HCT116 (cell line): ENCODE measurements at regions not wholly inside any gene's neighbourhood (a gene's known extent, or its start where the extent isn't known, plus 50 kb on each side); places are given as distances from the start of the nearest gene placed in this dataset.

Experiments
- ATAC-seq: fragments of 200-7000 bp; cut with Tn5 transposase; 2 replicates; pipeline ENCODE4 v1.9.1; 2020; ENCODE audit warnings: mild to moderate bottlenecking, moderate library complexity
- BruUV-seq: library from RNA; stranded (reverse); fragments of 400-500 nt; replicated peaks from 2 replicates; lab custom pipeline; 2021; lab: Mats Ljungman, UMichigan
- CTCF ChIA-PET: fragments of 300-600 bp; sonication (Branson Sonifier 250); formaldehyde crosslinking; loops from one replicate; lab custom pipeline; 2021; ENCODE audit warnings: antibody characterized with exemption; lab: Charles Lee
- POLR2A ChIA-PET: fragments of 300-600, 350-600 bp; sonication (Branson Sonifier 250); formaldehyde crosslinking; loops from one replicate; lab custom pipeline; 2021; ENCODE audit warnings: antibody characterized with exemption; lab: Charles Lee
- RAD21 ChIA-PET, 2 experiments: fragments of 300-600 bp; sonication (Branson Sonifier 250); formaldehyde crosslinking; loops; one replicate each; lab custom pipeline; 2023; ENCODE audit warnings: low total read pairs in 2 of 2; ENCODE audit not compliant: uncharacterized antibody in 2 of 2, unreplicated experiment in 2 of 2, low non-redundant PET in 1 of 2; lab: Charles Lee
- DNase-seq: peaks from one replicate; pipeline ENCODE4 v3.0.0-alpha.2; 2010; ENCODE audit warnings: low read depth, low spot score
- H2AFZ ChIP-seq: fragments of 200-600 bp; shearing (Covaris generic), sonication (generic); 2 replicates; pipeline ENCODE4 v1.6.1; 2017; ENCODE audit warnings: low read depth, mixed run types, mixed read lengths, antibody characterized with exemption, low read length; ENCODE audit not compliant: poor library complexity, severe bottlenecking
- H3K27ac ChIP-seq: 2 replicates; pipeline ENCODE4 v1.5.1; 2012; ENCODE audit warnings: low read depth, low read length
- H3K27me3 ChIP-seq: fragments of 200-600 bp; sonication (generic); 2 replicates; pipeline ENCODE4 v1.6.1; 2016; ENCODE audit warnings: mixed run types, low read length, mixed read lengths; ENCODE audit not compliant: insufficient read depth
- H3K36me3 ChIP-seq, 2 experiments: fragments of 200-500 bp in 1 of 2; fragments of 200-600 bp in 1 of 2; sonication (Bioruptor generic) in 1 of 2; sonication (generic) in 1 of 2; 2 replicates each; pipeline versions ENCODE4 v1.5.1 to v1.6.1; 2014 to 2016; ENCODE audit warnings: low read length in 2 of 2, inconsistent platforms in 1 of 2, mixed read lengths in 1 of 2, mixed run types in 1 of 2; ENCODE audit not compliant: insufficient read depth in 2 of 2, control insufficient read depth in 1 of 2
- H3K4me1 ChIP-seq, 2 experiments: fragments of 200-600 bp in 1 of 2; sonication (generic) in 1 of 2; 2 replicates each; pipeline versions ENCODE4 v1.5.1 to v1.6.1; 2012 to 2017; ENCODE audit warnings: low read length in 2 of 2, inconsistent platforms in 1 of 2, mild to moderate bottlenecking in 1 of 2, mixed read lengths in 1 of 2, mixed run types in 1 of 2, moderate library complexity in 1 of 2; ENCODE audit not compliant: insufficient read depth in 2 of 2, control insufficient read depth in 1 of 2
- H3K4me2 ChIP-seq: fragments of 200-600 bp; sonication (generic); 2 replicates; pipeline ENCODE4 v1.6.1; 2017; ENCODE audit warnings: mixed run types, low read length, mixed read lengths
- H3K4me3 ChIP-seq, 2 experiments: fragments of 200-600 bp in 1 of 2; sonication (generic) in 1 of 2; replicated peaks in 1 of 2; 2 replicates each; pipeline ENCODE4 v1.5.1; 2011 to 2016; ENCODE audit warnings: low read length in 2 of 2, control low read depth in 1 of 2, low read depth in 1 of 2, mild to moderate bottlenecking in 1 of 2, mixed read lengths in 1 of 2, mixed run types in 1 of 2
- H3K79me2 ChIP-seq: fragments of 200-600 bp; sonication (generic); 2 replicates; pipeline ENCODE4 v1.6.1; 2017; ENCODE audit warnings: mild to moderate bottlenecking, mixed run types, low read length, moderate library complexity, mixed read lengths; ENCODE audit not compliant: insufficient read depth
- H3K9ac ChIP-seq: fragments of 200-600 bp; sonication (generic); 2 replicates; pipeline ENCODE4 v1.6.1; 2016; ENCODE audit warnings: low read length, mixed read lengths
- H3K9me2 ChIP-seq: fragments of 200-600 bp; sonication (generic), shearing (Covaris generic); 2 replicates; pipeline ENCODE4 v1.6.1; 2017; ENCODE audit warnings: mixed run types, mild to moderate bottlenecking, moderate library complexity; ENCODE audit not compliant: insufficient read depth
- H3K9me3 ChIP-seq, 2 experiments: fragments of 200-500 bp in 1 of 2; fragments of 200-600 bp in 1 of 2; sonication (Bioruptor generic) in 1 of 2; sonication (generic) in 1 of 2; 2 replicates each; pipeline ENCODE4 v1.6.1; 2014 to 2017; ENCODE audit warnings: low read length in 2 of 2, mixed read lengths in 2 of 2, inconsistent platforms in 1 of 2, low read depth in 1 of 2, mild to moderate bottlenecking in 1 of 2, mixed run types in 1 of 2, moderate library complexity in 1 of 2; ENCODE audit not compliant: control insufficient read depth in 1 of 2, insufficient read depth in 1 of 2
- H4K20me1 ChIP-seq: fragments of 200-600 bp; sonication (generic), shearing (Covaris generic); 2 replicates; pipeline ENCODE4 v1.6.1; 2017; ENCODE audit warnings: mixed run types, mild to moderate bottlenecking, moderate library complexity; ENCODE audit not compliant: insufficient read depth
- EGR1 ChIP-seq: IDR thresholded peaks from 2 replicates; pipeline ENCODE4 v1.6.1; 2012; ENCODE audit warnings: low read depth
- ELF1 ChIP-seq: IDR thresholded peaks from 2 replicates; pipeline ENCODE4 v1.6.1; 2012; ENCODE audit warnings: low read depth, borderline replicate concordance
- JUND ChIP-seq: IDR thresholded peaks from 2 replicates; pipeline ENCODE4 v1.6.1; 2012
- POLR2AphosphoS5 ChIP-seq: IDR thresholded peaks from 2 replicates; pipeline ENCODE4 v1.6.1; 2011; ENCODE audit warnings: mild to moderate bottlenecking, low read depth, low read length, moderate library complexity
- RAD21 ChIP-seq: IDR thresholded peaks from 2 replicates; pipeline ENCODE4 v1.6.1; 2012; ENCODE audit warnings: low read depth, mild to moderate bottlenecking
- SP1 ChIP-seq: IDR thresholded peaks from 2 replicates; pipeline ENCODE4 v1.6.1; 2012; ENCODE audit warnings: low read depth
- intact Hi-C: fragments of 100-400 bp; cut with micrococcal nuclease; formaldehyde crosslinking; loops from 2 replicates; pipeline ENCODE4 v1.10.0; 2022
- TF ChIP-seq, protein P1 (sequence below): IDR thresholded peaks from 2 replicates; pipeline ENCODE4 v1.6.1; 2012; ENCODE audit warnings: low read depth
- TF ChIP-seq, protein P2 (sequence below): IDR thresholded peaks from 2 replicates; pipeline ENCODE4 v1.6.1; 2012
- TF ChIP-seq, protein P3 (sequence below), 3 experiments: fragments of 200-600 bp in 1 of 3; sonication (generic) in 1 of 3; IDR thresholded peaks in 2 of 3; conservative IDR thresholded peaks in 1 of 3; 2 replicates each; pipeline ENCODE4 v1.5.1; 2012 to 2017; ENCODE audit warnings: low read depth in 2 of 3, low read length in 2 of 3, antibody characterized with exemption in 1 of 3, borderline replicate concordance in 1 of 3, control low read depth in 1 of 3, mild to moderate bottlenecking in 1 of 3, mixed read lengths in 1 of 3, mixed run types in 1 of 3, moderate library complexity in 1 of 3; ENCODE audit not compliant: insufficient read depth in 1 of 3

DNA sequence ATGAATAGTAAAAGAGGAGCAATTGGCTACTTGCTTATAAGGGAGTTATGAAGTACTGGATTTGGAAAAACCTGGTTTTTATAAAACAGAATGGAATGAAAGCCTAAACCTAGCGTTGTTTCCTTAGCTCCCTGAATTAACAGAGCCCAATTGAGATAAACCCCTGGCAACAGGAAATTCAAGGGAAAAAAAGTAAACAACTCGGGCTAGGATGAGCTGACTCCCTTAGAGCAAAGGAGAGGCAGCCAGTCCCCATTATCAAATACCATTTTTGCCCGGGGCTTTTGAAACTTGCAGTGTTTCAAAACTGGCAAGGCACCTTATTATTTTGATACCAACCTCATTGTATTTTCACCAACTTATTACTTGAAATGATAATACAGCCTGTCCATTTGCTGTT lies 587.5 kb downstream of the CD109 start:
- Histone ChIP-seq H3K27me3 (no peaks in the 10 kb centered on the region), H3K9me2 (no peaks in the 10 kb centered on the region), H3K4me2 (no peak overlapping the region), H3K9ac (no peak overlapping the region), H3K4me1 (no peaks in the 10 kb centered on the region), H3K4me3 (no peak overlapping the region), H4K20me1 (no peaks in the 10 kb centered on the region), H3K9me3 (no peaks in the 10 kb centered on the region), H2AFZ (no peak overlapping the region), H3K36me3 (no peaks in the 10 kb centered on the region), H3K27ac (no peak overlapping the region), H3K79me2 (no peaks in the 10 kb centered on the region)
- ChIA-PET RAD21 (no interaction called here), POLR2A (no interaction called here), CTCF (no interaction called here)
- BruUV-seq, result no TSS peak
- intact Hi-C loops, result no loop called here
- ATAC-seq, result no peak
- TF ChIP-seq, protein P1, sequence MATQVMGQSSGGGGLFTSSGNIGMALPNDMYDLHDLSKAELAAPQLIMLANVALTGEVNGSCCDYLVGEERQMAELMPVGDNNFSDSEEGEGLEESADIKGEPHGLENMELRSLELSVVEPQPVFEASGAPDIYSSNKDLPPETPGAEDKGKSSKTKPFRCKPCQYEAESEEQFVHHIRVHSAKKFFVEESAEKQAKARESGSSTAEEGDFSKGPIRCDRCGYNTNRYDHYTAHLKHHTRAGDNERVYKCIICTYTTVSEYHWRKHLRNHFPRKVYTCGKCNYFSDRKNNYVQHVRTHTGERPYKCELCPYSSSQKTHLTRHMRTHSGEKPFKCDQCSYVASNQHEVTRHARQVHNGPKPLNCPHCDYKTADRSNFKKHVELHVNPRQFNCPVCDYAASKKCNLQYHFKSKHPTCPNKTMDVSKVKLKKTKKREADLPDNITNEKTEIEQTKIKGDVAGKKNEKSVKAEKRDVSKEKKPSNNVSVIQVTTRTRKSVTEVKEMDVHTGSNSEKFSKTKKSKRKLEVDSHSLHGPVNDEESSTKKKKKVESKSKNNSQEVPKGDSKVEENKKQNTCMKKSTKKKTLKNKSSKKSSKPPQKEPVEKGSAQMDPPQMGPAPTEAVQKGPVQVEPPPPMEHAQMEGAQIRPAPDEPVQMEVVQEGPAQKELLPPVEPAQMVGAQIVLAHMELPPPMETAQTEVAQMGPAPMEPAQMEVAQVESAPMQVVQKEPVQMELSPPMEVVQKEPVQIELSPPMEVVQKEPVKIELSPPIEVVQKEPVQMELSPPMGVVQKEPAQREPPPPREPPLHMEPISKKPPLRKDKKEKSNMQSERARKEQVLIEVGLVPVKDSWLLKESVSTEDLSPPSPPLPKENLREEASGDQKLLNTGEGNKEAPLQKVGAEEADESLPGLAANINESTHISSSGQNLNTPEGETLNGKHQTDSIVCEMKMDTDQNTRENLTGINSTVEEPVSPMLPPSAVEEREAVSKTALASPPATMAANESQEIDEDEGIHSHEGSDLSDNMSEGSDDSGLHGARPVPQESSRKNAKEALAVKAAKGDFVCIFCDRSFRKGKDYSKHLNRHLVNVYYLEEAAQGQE, result no peak
- DNase-seq, result no peak

DNA sequence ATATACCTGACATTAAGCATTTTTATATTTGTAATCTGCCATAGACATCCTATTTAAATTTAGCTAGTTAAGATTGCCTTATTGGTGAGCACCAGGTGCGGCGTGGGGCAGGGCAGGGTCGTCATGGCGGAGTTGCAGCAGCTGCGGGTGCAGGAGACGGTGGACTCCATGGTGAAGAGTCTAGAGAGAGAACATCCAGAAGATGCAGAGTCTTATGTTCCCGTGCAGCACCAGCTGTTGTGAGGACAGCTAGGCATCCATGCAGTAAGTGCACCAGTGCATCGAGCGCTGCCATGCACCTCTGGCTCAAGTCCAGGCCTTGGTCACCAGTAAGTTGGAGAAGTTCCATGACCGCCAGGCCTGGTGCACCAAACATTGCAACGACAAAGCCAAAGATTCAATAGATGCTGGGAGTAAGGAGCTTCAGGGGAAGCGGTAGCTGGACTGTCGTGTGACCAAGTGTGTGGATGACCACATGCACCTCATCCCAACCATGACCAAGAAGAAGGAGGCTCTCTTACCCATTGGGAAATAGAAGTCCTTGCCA lies 586.2 kb downstream of the CD109 start:
- Histone ChIP-seq H3K27ac (no peak overlapping the region), H3K4me1 (no peaks in the 10 kb centered on the region), H3K9ac (no peak overlapping the region), H2AFZ (no peak overlapping the region), H3K9me2 (no peaks in the 10 kb centered on the region), H3K36me3 (no peaks in the 10 kb centered on the region), H3K4me2 (no peak overlapping the region), H3K79me2 (no peaks in the 10 kb centered on the region), H4K20me1 (no peaks in the 10 kb centered on the region), H3K9me3 (no peaks in the 10 kb centered on the region), H3K4me3 (no peak overlapping the region), H3K27me3 (no peaks in the 10 kb centered on the region)
- ChIA-PET CTCF (no interaction called here), POLR2A (no interaction called here), RAD21 (no interaction called here)
- intact Hi-C loops, result no loop called here
- DNase-seq (no peak), ATAC-seq (no peak)
- TF ChIP-seq EGR1 (no peak), SP1 (no peak), ELF1 (no peak), RAD21 (no peak), POLR2AphosphoS5 (no peak), JUND (no peak)
- TF ChIP-seq, protein P2, sequence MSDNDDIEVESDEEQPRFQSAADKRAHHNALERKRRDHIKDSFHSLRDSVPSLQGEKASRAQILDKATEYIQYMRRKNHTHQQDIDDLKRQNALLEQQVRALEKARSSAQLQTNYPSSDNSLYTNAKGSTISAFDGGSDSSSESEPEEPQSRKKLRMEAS, result no peak
- TF ChIP-seq, protein P3, sequence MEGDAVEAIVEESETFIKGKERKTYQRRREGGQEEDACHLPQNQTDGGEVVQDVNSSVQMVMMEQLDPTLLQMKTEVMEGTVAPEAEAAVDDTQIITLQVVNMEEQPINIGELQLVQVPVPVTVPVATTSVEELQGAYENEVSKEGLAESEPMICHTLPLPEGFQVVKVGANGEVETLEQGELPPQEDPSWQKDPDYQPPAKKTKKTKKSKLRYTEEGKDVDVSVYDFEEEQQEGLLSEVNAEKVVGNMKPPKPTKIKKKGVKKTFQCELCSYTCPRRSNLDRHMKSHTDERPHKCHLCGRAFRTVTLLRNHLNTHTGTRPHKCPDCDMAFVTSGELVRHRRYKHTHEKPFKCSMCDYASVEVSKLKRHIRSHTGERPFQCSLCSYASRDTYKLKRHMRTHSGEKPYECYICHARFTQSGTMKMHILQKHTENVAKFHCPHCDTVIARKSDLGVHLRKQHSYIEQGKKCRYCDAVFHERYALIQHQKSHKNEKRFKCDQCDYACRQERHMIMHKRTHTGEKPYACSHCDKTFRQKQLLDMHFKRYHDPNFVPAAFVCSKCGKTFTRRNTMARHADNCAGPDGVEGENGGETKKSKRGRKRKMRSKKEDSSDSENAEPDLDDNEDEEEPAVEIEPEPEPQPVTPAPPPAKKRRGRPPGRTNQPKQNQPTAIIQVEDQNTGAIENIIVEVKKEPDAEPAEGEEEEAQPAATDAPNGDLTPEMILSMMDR (IDR thresholded peaks at IDR 0.05 in 2 of 3, conservative IDR thresholded peaks at IDR 0.05 in 1 of 3; ENCODE audit: borderline replicate concordance in 1 of 3, insufficient read depth in 1 of 3, low read depth in 2 of 3, low read length in 2 of 3), result no peak
- BruUV-seq, result no TSS peak
